ENCODE measurements at regions not wholly inside any gene's neighbourhood (a gene's known extent, or its start where the extent isn't known, plus 50 kb on each side); places are given as distances from the start of the nearest gene placed in this dataset.

- no peak for TF ChIP-seq CTCF (IDR thresholded peaks at IDR 0.05; ENCODE audit: control insufficient read depth, insufficient read depth, low read depth, low read length, missing control alignments)
- no peak overlapping the region for H3K4me3 ChIP-seq (ENCODE audit: control insufficient read depth, low read depth, low read length)
- no peak for DNase-seq (ENCODE audit: low read depth)
These were observed 414.7 kb upstream of the SEMA3C start for GRCh38 chr7:81333536-81333935.

GRCh38 chr7:81333004-81333403, 414.2 kb upstream of the SEMA3C start:
- H3K4me3 ChIP-seq (ENCODE audit: control insufficient read depth, low read depth, low read length) = no peak overlapping the region
- TF ChIP-seq CTCF (IDR thresholded peaks at IDR 0.05; ENCODE audit: control insufficient read depth, insufficient read depth, low read depth, low read length, missing control alignments) = no peak
- DNase-seq (ENCODE audit: low read depth) = no peak

- DNase-seq (ENCODE audit: low read depth) = no peak
- no peak for TF ChIP-seq CTCF (IDR thresholded peaks at IDR 0.05; ENCODE audit: control insufficient read depth, insufficient read depth, low read depth, low read length, missing control alignments)
- H3K4me3 ChIP-seq (ENCODE audit: control insufficient read depth, low read depth, low read length) = no peak overlapping the region
These were observed 412.5 kb upstream of the SEMA3C start for GRCh38 chr7:81331061-81332018.

GRCh38 chr7:81330108-81330507, 411.3 kb upstream of the SEMA3C start:
- TF ChIP-seq CTCF (IDR thresholded peaks at IDR 0.05; ENCODE audit: control insufficient read depth, insufficient read depth, low read depth, low read length, missing control alignments) = no peak
- no peak for DNase-seq (ENCODE audit: low read depth)
- no peak overlapping the region for H3K4me3 ChIP-seq (ENCODE audit: control insufficient read depth, low read depth, low read length)

GRCh38 chr7:81327468-81328266, 408.8 kb upstream of the SEMA3C start:
- no peak for TF ChIP-seq CTCF (IDR thresholded peaks at IDR 0.05; ENCODE audit: control insufficient read depth, insufficient read depth, low read depth, low read length, missing control alignments)
- no peak overlapping the region for H3K4me3 ChIP-seq (ENCODE audit: control insufficient read depth, low read depth, low read length)
- no peak for DNase-seq (ENCODE audit: low read depth)

GRCh38 chr7:81321949-81322348, 403.1 kb upstream of the SEMA3C start:
- H3K4me3 ChIP-seq (ENCODE audit: control insufficient read depth, low read depth, low read length) = no peak overlapping the region
- TF ChIP-seq CTCF (IDR thresholded peaks at IDR 0.05; ENCODE audit: control insufficient read depth, insufficient read depth, low read depth, low read length, missing control alignments) = no peak
- DNase-seq (ENCODE audit: low read depth) = no peak
